WI38 (cell line): ENCODE measurements at regions not wholly inside any gene's neighbourhood (a gene's known extent, or its start where the extent isn't known, plus 50 kb on each side); places are given as distances from the start of the nearest gene placed in this dataset.

ENCODE experiments used
- H3K4me3 ChIP-seq: 2 replicates; pipeline ENCODE4 v1.5.1; 2011; ENCODE audit warnings: low read depth, mild to moderate bottlenecking, control low read depth, low read length
- CTCF ChIP-seq: IDR thresholded peaks from 2 replicates; pipeline ENCODE4 v1.5.1; 2012; ENCODE audit warnings: low read depth, mild to moderate bottlenecking, control low read depth, low read length

GRCh38 chr10:10533437-10533836 is 484.2 kb upstream of the CELF2 start:
- no peak overlapping the region for H3K4me3 ChIP-seq
- no peak for TF ChIP-seq CTCF

GRCh38 chr10:10538326-10538725 is 479.3 kb upstream of the CELF2 start:
- no peak for TF ChIP-seq CTCF
- H3K4me3 ChIP-seq: no peak overlapping the region

- TF ChIP-seq CTCF: no peak
- no peak overlapping the region for H3K4me3 ChIP-seq
Observed at GRCh38 chr10:10540398-10540797, 477.3 kb upstream of the CELF2 start.

DNA sequence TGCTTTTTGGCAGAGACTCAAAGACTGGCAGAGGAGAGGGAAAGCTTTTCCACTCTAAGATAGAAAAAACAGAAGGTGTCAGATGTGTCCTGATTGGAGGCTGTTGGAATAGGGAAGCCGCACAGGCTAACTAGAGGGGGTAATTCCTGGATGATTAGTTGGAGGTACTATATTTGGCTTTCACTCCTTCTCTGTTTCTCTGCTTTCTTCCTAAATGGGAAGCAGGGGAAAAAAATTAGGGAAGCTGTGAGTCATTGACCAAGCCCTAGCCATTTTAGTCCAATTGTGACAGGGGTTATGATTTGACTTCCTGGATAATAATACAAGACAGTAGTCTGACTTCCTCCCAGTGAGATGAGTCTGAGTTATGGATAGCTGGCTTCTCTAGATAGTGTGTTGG is 475.2 kb upstream of the CELF2 start:
- no peak for TF ChIP-seq CTCF
- H3K4me3 ChIP-seq: no peak overlapping the region

DNA sequence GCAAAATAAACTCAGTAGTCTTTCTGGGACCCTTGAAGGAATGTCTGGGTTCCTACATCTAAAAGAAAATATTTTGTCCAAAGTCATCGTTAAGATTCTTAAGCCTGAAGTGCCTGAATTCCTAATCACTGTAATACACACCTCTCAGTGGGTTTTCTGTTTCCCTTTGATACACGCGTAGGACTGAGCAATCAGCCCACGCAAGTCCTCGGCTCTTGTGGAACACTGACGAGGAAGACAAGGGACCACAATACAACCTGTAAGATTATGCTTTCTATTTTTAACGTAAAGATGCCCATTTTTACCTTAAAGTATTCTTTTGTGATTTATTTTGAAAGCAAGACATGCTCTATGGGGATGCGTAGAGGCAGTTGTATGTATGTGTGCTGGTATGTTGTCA is 472.8 kb upstream of the CELF2 start:
- no peak for TF ChIP-seq CTCF
- no peak overlapping the region for H3K4me3 ChIP-seq

- no peak overlapping the region for H3K4me3 ChIP-seq
- TF ChIP-seq CTCF: no peak
Observed at GRCh38 chr10:10545771-10546170, 471.9 kb upstream of the CELF2 start.

DNA sequence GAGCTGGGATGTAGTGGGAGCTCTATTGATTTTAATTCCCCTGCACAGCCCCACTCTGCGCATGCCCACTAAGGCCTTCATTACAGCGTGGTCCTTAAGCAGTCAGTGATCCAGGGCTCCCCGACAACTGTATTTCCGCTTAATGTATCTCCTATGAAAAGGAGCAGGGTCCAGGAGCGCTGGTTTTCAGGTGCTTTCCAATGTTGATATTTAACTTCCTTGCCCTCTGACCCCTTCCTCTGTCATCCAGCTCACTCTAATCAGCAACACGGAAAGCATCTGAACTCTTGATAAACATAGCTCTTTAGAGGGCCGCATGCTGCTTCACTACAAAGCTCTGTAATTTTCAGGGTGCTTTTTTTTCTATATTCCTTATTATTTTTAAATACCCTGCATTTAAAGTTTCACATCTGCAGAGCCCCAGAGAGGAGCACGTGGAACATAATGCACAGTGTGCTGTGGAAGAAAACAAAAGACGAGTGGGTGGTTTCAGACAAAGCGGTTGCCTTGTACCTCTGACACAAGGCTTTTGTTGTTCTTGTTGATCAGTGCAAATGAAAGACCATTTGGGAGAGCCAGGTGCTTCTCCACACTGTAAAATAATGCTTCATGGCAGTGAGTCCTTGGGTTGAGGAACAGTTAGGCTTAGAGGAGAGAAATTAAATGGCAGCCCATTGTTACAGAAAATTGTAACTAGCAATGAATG is 465.9 kb upstream of the CELF2 start:
- H3K4me3 ChIP-seq: no peak overlapping the region
- no peak for TF ChIP-seq CTCF
